WTC11 (cell line): ENCODE measurements at regions not wholly inside any gene's neighbourhood (a gene's known extent, or its start where the extent isn't known, plus 50 kb on each side); places are given as distances from the start of the nearest gene placed in this dataset.

Experiments used
- ATAC-seq: fragments of 200-7000 bp; cut with Tn5 transposase; 2 replicates; pipeline ENCODE4 v1.10.0; 2021; ENCODE audit warnings: mild to moderate bottlenecking, moderate library complexity
- CTCF ChIA-PET: fragments of 300-600 bp; sonication (Branson Sonifier 250); formaldehyde crosslinking; loops from one replicate; lab custom pipeline; 2021; ENCODE audit warnings: antibody characterized with exemption; lab: Charles Lee
- POLR2A ChIA-PET: fragments of 350-600 bp; sonication (Branson Sonifier 250); formaldehyde crosslinking; loops from one replicate; lab custom pipeline; 2021; ENCODE audit warnings: antibody characterized with exemption; lab: Charles Lee
- DNase-seq: peaks from one replicate; pipeline ENCODE4 v3.0.0; 2021; ENCODE audit warnings: low spot score
- H3K27ac Mint-ChIP-seq: 2 replicates; pipeline ENCODE4 v1.8.0; 2021; ENCODE audit warnings: mixed read lengths
- H3K27me3 Mint-ChIP-seq: 2 replicates; pipeline ENCODE4 v1.8.0; 2021; ENCODE audit warnings: low read depth, mild to moderate bottlenecking, moderate library complexity, mixed read lengths
- H3K36me3 Mint-ChIP-seq: 2 replicates; pipeline ENCODE4 v1.8.0; 2021; ENCODE audit warnings: mixed read lengths
- H3K4me1 Mint-ChIP-seq: 2 replicates; pipeline ENCODE4 v1.8.0; 2022; ENCODE audit warnings: mixed read lengths
- H3K4me3 Mint-ChIP-seq: 2 replicates; pipeline ENCODE4 v1.8.0; 2021; ENCODE audit warnings: mild to moderate bottlenecking, moderate library complexity, mixed read lengths
- H3K9me3 Mint-ChIP-seq: 2 replicates; pipeline ENCODE4 v1.8.0; 2021; ENCODE audit warnings: mixed read lengths
- ATF1 ChIP-seq: sonication (generic); formaldehyde crosslinking; IDR thresholded peaks from 2 replicates; pipeline ENCODE4 v1.8.1; 2023; ENCODE audit warnings: mild to moderate bottlenecking, moderate library complexity, missing genetic modification reagents
- ATF3 ChIP-seq: sonication (generic); formaldehyde crosslinking; conservative IDR thresholded peaks from 2 replicates; pipeline ENCODE4 v1.8.1; 2022; ENCODE audit warnings: mild to moderate bottlenecking, missing genetic modification reagents
- CREM ChIP-seq: sonication (generic); formaldehyde crosslinking; IDR thresholded peaks from 2 replicates; pipeline ENCODE4 v1.8.1; 2022; ENCODE audit warnings: mild to moderate bottlenecking, missing genetic modification reagents, moderate library complexity
- CTCF ChIP-seq: fragments of 200-600 bp; IDR thresholded peaks from 2 replicates; pipeline ENCODE4 v1.8.0; 2022; ENCODE audit warnings: antibody characterized with exemption
- E2F1 ChIP-seq: sonication (generic); formaldehyde crosslinking; IDR thresholded peaks from 2 replicates; pipeline ENCODE4 v1.8.0; 2022; ENCODE audit warnings: mild to moderate bottlenecking, missing genetic modification reagents
- EMX1 ChIP-seq: fragments of 250-450 bp; sonication (Bioruptor Pico); IDR thresholded peaks from 2 replicates; pipeline ENCODE4 v1.8.0; 2021; ENCODE audit warnings: mild to moderate bottlenecking
- GABPB1 ChIP-seq: sonication (generic); formaldehyde crosslinking; IDR thresholded peaks from 2 replicates; pipeline ENCODE4 v1.8.1; 2023; ENCODE audit warnings: mild to moderate bottlenecking, missing genetic modification reagents
- HMGA2 ChIP-seq: fragments of 250-450 bp; sonication (Bioruptor Pico); IDR thresholded peaks from 2 replicates; pipeline ENCODE4 v1.4.0; 2021; ENCODE audit warnings: mild to moderate bottlenecking, moderate library complexity
- IRF1 ChIP-seq: sonication (generic); formaldehyde crosslinking; IDR thresholded peaks from 2 replicates; pipeline ENCODE4 v1.8.0; 2023; ENCODE audit warnings: missing genetic modification reagents
- MLX ChIP-seq: sonication (generic); formaldehyde crosslinking; IDR thresholded peaks from 2 replicates; pipeline ENCODE4 v1.8.1; 2023; ENCODE audit warnings: mild to moderate bottlenecking, missing genetic modification reagents, moderate library complexity
- MYBL2 ChIP-seq: sonication (generic); formaldehyde crosslinking; IDR thresholded peaks from 2 replicates; pipeline ENCODE4 v1.8.1; 2023; ENCODE audit warnings: mild to moderate bottlenecking, moderate library complexity, missing genetic modification reagents
- NR1H2 ChIP-seq: sonication (generic); formaldehyde crosslinking; IDR thresholded peaks from 2 replicates; pipeline ENCODE4 v1.9.0; 2021; ENCODE audit warnings: mild to moderate bottlenecking, moderate library complexity, missing genetic modification reagents
- RORB ChIP-seq: fragments of 250-450 bp; sonication (Bioruptor Pico); IDR thresholded peaks from 2 replicates; pipeline ENCODE4 v1.9.0; 2021; ENCODE audit warnings: mild to moderate bottlenecking
- SMAD3 ChIP-seq: sonication (generic); formaldehyde crosslinking; IDR thresholded peaks from 2 replicates; pipeline ENCODE4 v1.8.0; 2022; ENCODE audit warnings: missing genetic modification reagents, mild to moderate bottlenecking, borderline replicate concordance
- TEAD4 ChIP-seq: sonication (generic); formaldehyde crosslinking; IDR thresholded peaks from 2 replicates; pipeline ENCODE4 v1.8.0; 2022; ENCODE audit warnings: mild to moderate bottlenecking, missing genetic modification reagents
- USF1 ChIP-seq: sonication (generic); formaldehyde crosslinking; IDR thresholded peaks from 2 replicates; pipeline ENCODE4 v1.8.0; 2022; ENCODE audit warnings: mild to moderate bottlenecking, missing genetic modification reagents
- USF2 ChIP-seq: sonication (generic); formaldehyde crosslinking; IDR thresholded peaks from 2 replicates; pipeline ENCODE4 v1.8.1; 2023; ENCODE audit warnings: mild to moderate bottlenecking, missing genetic modification reagents, moderate library complexity
- ZNF121 ChIP-seq: sonication (generic); formaldehyde crosslinking; IDR thresholded peaks from 2 replicates; pipeline ENCODE4 v1.8.0; 2023; ENCODE audit warnings: missing genetic modification reagents
- ZNF138 ChIP-seq: sonication (generic); formaldehyde crosslinking; conservative IDR thresholded peaks from 2 replicates; pipeline ENCODE4 v1.8.1; 2022; ENCODE audit warnings: mild to moderate bottlenecking, moderate library complexity, missing genetic modification reagents
- ZNF532 ChIP-seq: fragments of 250-450 bp; sonication (Bioruptor Pico); IDR thresholded peaks from 2 replicates; pipeline ENCODE4 v1.9.0; 2021; ENCODE audit warnings: mild to moderate bottlenecking, borderline replicate concordance
- ZNF671 ChIP-seq: fragments of 250-450 bp; sonication (Bioruptor Pico); IDR thresholded peaks from 2 replicates; pipeline ENCODE4 v1.8.0; 2021; ENCODE audit warnings: mild to moderate bottlenecking

GRCh38 chr13:108409730-108410129 is 140.2 kb downstream of the TNFSF13B start:
- CTCF ChIA-PET: no interaction called here
- Mint-ChIP-seq H3K36me3 (no peaks in the 10 kb centered on the region), H3K4me3 (no peak overlapping the region), H3K27me3 (no peaks in the 10 kb centered on the region), H3K9me3 (peaks cover 15% of the 10 kb centered on the region), H3K4me1 (no peaks in the 10 kb centered on the region), H3K27ac (no peak overlapping the region)
- DNase-seq (no peak), ATAC-seq (no peak)
- POLR2A ChIA-PET: no interaction called here
- no peak for TF ChIP-seq USF2 (CRISPR knock-in tag)
- TF ChIP-seq ZNF121 (CRISPR knock-in tag): no peak
- no peak for TF ChIP-seq SMAD3 (CRISPR knock-in tag)
- no peak for TF ChIP-seq CTCF
- TF ChIP-seq TEAD4 (CRISPR knock-in tag): no peak
- no peak for TF ChIP-seq ZNF532 (CRISPR knock-in tag)
- no peak for TF ChIP-seq ZNF138 (CRISPR knock-in tag)
- no peak for TF ChIP-seq HMGA2 (CRISPR knock-in tag)

GRCh38 chr13:108419768-108420167 is 150.2 kb downstream of the TNFSF13B start:
- ATAC-seq (no peak), DNase-seq (no peak)
- POLR2A ChIA-PET: no interaction called here
- Mint-ChIP-seq H3K4me1 (no peaks in the 10 kb centered on the region), H3K9me3 (peaks cover 13% of the 10 kb centered on the region), H3K36me3 (no peaks in the 10 kb centered on the region), H3K4me3 (no peak overlapping the region), H3K27ac (no peak overlapping the region)
- CTCF ChIA-PET: no interaction called here
- TF ChIP-seq RORB (CRISPR knock-in tag) (no peak), EMX1 (CRISPR knock-in tag) (no peak), ZNF671 (CRISPR knock-in tag) (no peak)
- TF ChIP-seq, all 79 proteins: peak for 0
- no peaks in the 10 kb centered on the region for H3K27me3 Mint-ChIP-seq

GRCh38 chr13:108425056-108425455 is 155.5 kb downstream of the TNFSF13B start:
- H3K27ac Mint-ChIP-seq: peak overlapping the region; percentile 55; the same call in 1 of the 2 replicates
- TF ChIP-seq GABPB1 (CRISPR knock-in tag) (no peak), E2F1 (CRISPR knock-in tag) (no peak), USF1 (CRISPR knock-in tag) (no peak), NR1H2 (CRISPR knock-in tag) (no peak), MYBL2 (no peak), IRF1 (CRISPR knock-in tag) (no peak), CREM (no peak), MLX (CRISPR knock-in tag) (no peak), ATF3 (CRISPR knock-in tag) (no peak), ATF1 (CRISPR knock-in tag) (no peak)

More at GRCh38 chr13:108425056-108425455, 155.5 kb downstream of the TNFSF13B start:
- ATAC-seq (no peak), DNase-seq (no peak)
- Mint-ChIP-seq H3K36me3 (no peaks in the 10 kb centered on the region), H3K4me3 (no peak overlapping the region), H3K9me3 (no peaks in the 10 kb centered on the region), H3K27me3 (no peaks in the 10 kb centered on the region), H3K4me1 (peaks cover 6% of the 10 kb centered on the region; the same call in 1 of the 2 replicates)
- POLR2A ChIA-PET: interaction anchor here (0.7 kb wide), 1 partner anchor 35 kb away, joined by 3 read pairs; no protein-coding TSS in a partner anchor
- CTCF ChIA-PET: no interaction called here
